ENCODE measurements at regions not wholly inside any gene's neighbourhood (a gene's known extent, or its start where the extent isn't known, plus 50 kb on each side); places are given as distances from the start of the nearest gene placed in this dataset.
"Not testable (repeated sequence)": the region's sequence is repeated elsewhere in the genome, so short reads cannot be mapped to it uniquely, and the experiment has no call there.

GRCh38 chr12:68478516-68479260, 132.0 kb upstream of the RAP1B start:
- no peak for DNase-seq (ENCODE audit: low spot score)

GRCh38 chr12:68479261-68479895, 131.3 kb upstream of the RAP1B start:
- no peak for DNase-seq (ENCODE audit: low spot score)

- DNase-seq (ENCODE audit: low spot score) = no peak
Measured at GRCh38 chr12:68479896-68480291, 130.8 kb upstream of the RAP1B start.

GRCh38 chr12:68480526-68480925, 130.2 kb upstream of the RAP1B start:
- DNase-seq (ENCODE audit: low spot score) = no peak

GRCh38 chr12:68481181-68481941, 129.3 kb upstream of the RAP1B start:
- no peak for DNase-seq (ENCODE audit: low spot score)

- DNase-seq (ENCODE audit: low spot score) = no peak
Measured at GRCh38 chr12:68482014-68482413, 128.7 kb upstream of the RAP1B start.

- DNase-seq (ENCODE audit: low spot score) = no peak
Measured at GRCh38 chr12:68482660-68483059, 128.0 kb upstream of the RAP1B start.

GRCh38 chr12:68483592-68484383, 126.9 kb upstream of the RAP1B start:
- no peak for DNase-seq (ENCODE audit: low spot score)

GRCh38 chr12:68484578-68484977, 126.1 kb upstream of the RAP1B start:
- not testable (repeated sequence) for DNase-seq (ENCODE audit: low spot score)

GRCh38 chr12:68486449-68486848, 124.2 kb upstream of the RAP1B start:
- DNase-seq (ENCODE audit: low spot score) = not testable (repeated sequence)

GRCh38 chr12:68487721-68488309, 122.9 kb upstream of the RAP1B start:
- no peak for DNase-seq (ENCODE audit: low spot score)

GRCh38 chr12:68489273-68489672, 121.4 kb upstream of the RAP1B start:
- no peak for DNase-seq (ENCODE audit: low spot score)

- DNase-seq (ENCODE audit: low spot score) = no peak
Measured at GRCh38 chr12:68490476-68490875, 120.2 kb upstream of the RAP1B start.

GRCh38 chr12:68491204-68491960, 119.3 kb upstream of the RAP1B start:
- no peak for DNase-seq (ENCODE audit: low spot score)

GRCh38 chr12:68495336-68496070, 115.2 kb upstream of the RAP1B start:
- DNase-seq (ENCODE audit: low spot score) = no peak

- no peak for DNase-seq (ENCODE audit: low spot score)
Measured at GRCh38 chr12:68497107-68497506, 113.6 kb upstream of the RAP1B start.

GRCh38 chr12:68497702-68498101, 113.0 kb upstream of the RAP1B start:
- no peak for DNase-seq (ENCODE audit: low spot score)

- DNase-seq (ENCODE audit: low spot score) = no peak
Measured at GRCh38 chr12:68498736-68499135, 112.0 kb upstream of the RAP1B start.

GRCh38 chr12:68499616-68500015, 111.1 kb upstream of the RAP1B start:
- DNase-seq (ENCODE audit: low spot score) = no peak

- DNase-seq (ENCODE audit: low spot score) = no peak
Measured at GRCh38 chr12:68501226-68501625, 109.5 kb upstream of the RAP1B start.

Data from mesenteric fat pad (tissue), 1 donor.